ENCODE measurements at regions not wholly inside any gene's neighbourhood (a gene's known extent, or its start where the extent isn't known, plus 50 kb on each side); places are given as distances from the start of the nearest gene placed in this dataset.
A peak's percentile ranks its signal among the peaks of the same experiment; 100 is the strongest.

DNA sequence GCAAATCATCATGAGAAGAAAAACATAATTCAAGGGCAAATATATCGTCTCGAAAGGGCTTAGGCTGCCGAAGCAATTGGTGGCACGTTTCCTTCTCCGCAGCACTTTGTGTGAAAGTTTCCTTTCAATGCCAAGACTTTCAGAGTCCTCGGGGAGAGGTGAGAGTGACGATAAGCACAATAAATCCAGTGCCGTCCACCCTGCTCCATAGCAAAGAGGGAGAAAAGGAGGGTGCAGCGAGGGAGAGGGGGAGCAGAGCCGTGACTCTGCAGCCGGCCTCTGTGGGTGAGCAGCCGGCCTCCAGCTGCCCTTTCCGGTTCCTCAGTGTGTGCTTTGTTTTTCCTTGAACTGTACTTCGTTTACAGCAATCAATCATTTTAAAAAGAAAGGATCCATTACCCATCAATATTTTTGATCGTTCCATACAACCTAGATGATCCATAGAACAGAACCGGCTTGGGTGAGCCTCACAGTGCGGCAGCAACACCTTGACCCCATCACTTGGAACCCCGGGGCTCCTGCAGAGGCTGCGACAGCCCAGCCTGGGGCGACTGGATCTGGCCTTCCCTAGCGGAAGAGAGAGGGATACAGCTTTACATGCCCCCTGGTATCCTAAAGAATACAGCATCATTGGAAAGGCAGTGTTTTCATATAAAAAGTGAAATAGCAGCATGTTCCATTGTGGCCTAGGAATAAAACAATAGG lies 247.0 kb upstream of the IRX4 start:
- no peaks in the 10 kb centered on the region for H3K27me3 ChIP-seq (replicated peaks in 1 of 4; ENCODE audit: control insufficient read depth in 3 of 4, extremely low read depth in 1 of 4, insufficient read depth in 3 of 4, low read length in 3 of 4)
- WGBS, 2 experiments (ENCODE audit: extremely low coverage in 1 of 2, insufficient coverage in 1 of 2, insufficient read length in 1 of 2, insufficient replicate concordance in 2 of 2, low coverage in 1 of 2, low lambda C conversion rate in 2 of 2, missing lambda C conversion rate in 1 of 2), result 85% methylated on average over 21 of the region's 21 CpGs; no CpG with 5 or more reads in 1 of the 2 experiments
- no peak for TF ChIP-seq SP1 (IDR thresholded peaks at IDR 0.05; ENCODE audit: low read depth, low read length)

More for the DNA sequence above, 247.0 kb upstream of the IRX4 start:
- Histone ChIP-seq H3K27ac (ENCODE audit: low read depth, low read length) (no peak overlapping the region), H2BK120ac (replicated peaks; ENCODE audit: low read depth, low read length) (no peak overlapping the region), H3K23me2 (ENCODE audit: low read depth, low read length) (no peaks in the 10 kb centered on the region), H2AFZ (ENCODE audit: low read length) (0 out of 2 replicates have a peak overlapping the region, but pooled peaks have one; percentile 54), H4K91ac (replicated peaks; ENCODE audit: insufficient read length, low read length) (no peak overlapping the region), H2BK20ac (ENCODE audit: low read length) (no peak overlapping the region), H3K14ac (ENCODE audit: insufficient read length) (no peak overlapping the region), H3K4me3 (ENCODE audit: extremely low read depth in 1 of 4, insufficient read depth in 2 of 4, low read depth in 3 of 4, low read length in 4 of 4) (no peak overlapping the region), H2BK5ac (ENCODE audit: low read depth, low read length) (no peak overlapping the region), H3K56ac (replicated peaks; ENCODE audit: insufficient read length, low read depth, low read length) (no peak overlapping the region), H3K36me3 (ENCODE audit: control insufficient read depth in 2 of 4, insufficient read depth in 4 of 4, low read length in 3 of 4) (no peaks in the 10 kb centered on the region), H3K79me1 (ENCODE audit: low read depth, low read length) (no peaks in the 10 kb centered on the region), H4K20me1 (replicated peaks in 1 of 2; ENCODE audit: control insufficient read depth in 1 of 2, insufficient read depth in 2 of 2, low read length in 2 of 2) (peaks cover 0 to 1% of the 10 kb centered on the region in 2 experiments), H3K4me1 (replicated peaks in 1 of 4; ENCODE audit: control insufficient read depth in 3 of 4, insufficient read depth in 4 of 4, low read length in 3 of 4) (no peaks in the 10 kb centered on the region; a peak in 1 of 7 replicates), H2AK5ac (ENCODE audit: low read depth, low read length) (no peak overlapping the region), H3K9ac (replicated peaks in 1 of 4; ENCODE audit: extremely low read depth in 1 of 4, low read depth in 3 of 4, low read length in 3 of 4) (no peak overlapping the region), H3K23ac (ENCODE audit: insufficient read length) (no peak overlapping the region), H3K4me2 (ENCODE audit: insufficient read depth in 1 of 2, low read depth in 2 of 2, low read length in 2 of 2) (no peak overlapping the region), H3K4ac (replicated peaks; ENCODE audit: insufficient read length, low read depth, low read length) (no peak overlapping the region), H2BK15ac (ENCODE audit: low read length) (no peak overlapping the region), H4K8ac (ENCODE audit: extremely low read depth, insufficient read depth, low read length) (no peak overlapping the region), H4K5ac (ENCODE audit: insufficient read length, low read depth, low read length) (no peak overlapping the region), H3K18ac (ENCODE audit: extremely low read depth, low read length) (no peak overlapping the region), H2BK12ac (ENCODE audit: low read depth, low read length) (no peak overlapping the region), H3K9me3 (ENCODE audit: insufficient read depth in 2 of 2, low read depth in 1 of 2, low read length in 1 of 2) (no peaks in the 10 kb centered on the region), H3K79me2 (ENCODE audit: control insufficient read depth in 1 of 2, insufficient read depth in 2 of 2, low read length in 2 of 2) (no peaks in the 10 kb centered on the region)
- POLR2A ChIA-PET (ENCODE audit: partially characterized antibody), result no interaction called here
- CTCF ChIA-PET (ENCODE audit: partially characterized antibody), result no interaction called here
- FAIRE-seq (no peak), DNase-seq (ENCODE audit: low read depth in 1 of 2, low spot score in 2 of 2) (no peak)

All from H1 (cell line).